AG04450 (cell line): ENCODE measurements at regions not wholly inside any gene's neighbourhood (a gene's known extent, or its start where the extent isn't known, plus 50 kb on each side); places are given as distances from the start of the nearest gene placed in this dataset.

Source experiments
- CTCF ChIA-PET: fragments of 300-600, 350-600 bp; formaldehyde crosslinking; extraction: SDS; loops from one replicate; lab custom pipeline; 2022; ENCODE audit warnings: antibody characterized with exemption, inconsistent platforms; lab: Charles Lee
- POLR2A ChIA-PET: fragments of 350-600 bp; formaldehyde crosslinking; extraction: SDS; loops from one replicate; lab custom pipeline; 2021; ENCODE audit warnings: antibody characterized with exemption, inconsistent platforms; lab: Yijun Ruan, JAX
- DNase-seq: peaks from one replicate; pipeline ENCODE4 v3.0.0-alpha.2; 2011; ENCODE audit warnings: low read depth, low spot score
- H3K27ac ChIP-seq: one replicate; pipeline ENCODE4 v1.5.1; 2012; ENCODE audit warnings: low read depth, low read length, control low read depth
- H3K27me3 ChIP-seq: one replicate; pipeline ENCODE4 v1.6.0; 2012; ENCODE audit warnings: low read length; ENCODE audit not compliant: control insufficient read depth, insufficient read depth
- H3K4me3 ChIP-seq: 2 replicates; pipeline ENCODE4 v1.5.1; 2011; ENCODE audit warnings: mild to moderate bottlenecking, low read depth, low read length, control low read depth
- H3K9me3 ChIP-seq: 2 replicates; pipeline ENCODE4 v1.5.1; 2012; ENCODE audit warnings: low read length; ENCODE audit not compliant: control insufficient read depth, insufficient read depth
- TF ChIP-seq, protein P1 (sequence below): IDR thresholded peaks from 2 replicates; pipeline ENCODE4 v1.5.1; 2011; ENCODE audit warnings: low read depth, low read length, control low read depth, inconsistent platforms

DNA sequence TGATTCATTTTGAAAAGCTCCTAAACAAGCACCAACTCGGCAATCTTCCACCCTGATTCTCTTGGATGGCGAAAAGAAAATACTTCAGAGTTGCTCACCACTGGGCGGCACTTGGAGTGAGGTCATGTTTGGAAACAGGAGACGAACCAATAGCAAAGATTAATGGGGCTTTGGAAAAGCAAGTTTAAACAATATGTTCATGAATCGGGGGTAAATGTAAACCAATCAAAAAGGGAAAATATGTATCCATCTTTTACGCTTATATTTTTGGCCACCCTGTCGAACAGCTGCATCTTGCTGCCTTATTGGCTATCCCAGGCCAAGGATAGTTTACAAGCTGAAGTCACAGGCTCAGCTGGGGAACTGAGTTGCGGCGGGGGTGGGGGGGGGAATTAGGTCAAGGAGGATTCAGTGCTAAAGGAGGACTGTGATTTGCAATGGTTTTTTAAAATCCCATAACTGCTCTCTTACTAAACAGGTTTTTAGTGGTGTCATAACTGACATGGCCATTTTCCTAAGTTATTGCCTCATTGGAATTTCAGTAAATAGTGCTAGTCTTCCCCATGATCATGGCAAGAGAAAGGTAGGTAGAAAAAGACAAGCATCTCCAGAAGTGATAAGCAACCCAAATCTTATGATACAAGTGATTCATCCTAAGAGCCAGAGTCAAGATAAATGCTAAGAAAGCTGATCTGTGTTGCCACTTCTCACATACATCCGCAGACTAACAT, 210.6 kb downstream of the PHLDA1 start:
- peak overlapping the region; percentile 42 for H3K27ac ChIP-seq
- no peak overlapping the region for H3K4me3 ChIP-seq
- H3K27me3 ChIP-seq = no peaks in the 10 kb centered on the region
- no peaks in the 10 kb centered on the region for H3K9me3 ChIP-seq
- TF ChIP-seq, protein P1, sequence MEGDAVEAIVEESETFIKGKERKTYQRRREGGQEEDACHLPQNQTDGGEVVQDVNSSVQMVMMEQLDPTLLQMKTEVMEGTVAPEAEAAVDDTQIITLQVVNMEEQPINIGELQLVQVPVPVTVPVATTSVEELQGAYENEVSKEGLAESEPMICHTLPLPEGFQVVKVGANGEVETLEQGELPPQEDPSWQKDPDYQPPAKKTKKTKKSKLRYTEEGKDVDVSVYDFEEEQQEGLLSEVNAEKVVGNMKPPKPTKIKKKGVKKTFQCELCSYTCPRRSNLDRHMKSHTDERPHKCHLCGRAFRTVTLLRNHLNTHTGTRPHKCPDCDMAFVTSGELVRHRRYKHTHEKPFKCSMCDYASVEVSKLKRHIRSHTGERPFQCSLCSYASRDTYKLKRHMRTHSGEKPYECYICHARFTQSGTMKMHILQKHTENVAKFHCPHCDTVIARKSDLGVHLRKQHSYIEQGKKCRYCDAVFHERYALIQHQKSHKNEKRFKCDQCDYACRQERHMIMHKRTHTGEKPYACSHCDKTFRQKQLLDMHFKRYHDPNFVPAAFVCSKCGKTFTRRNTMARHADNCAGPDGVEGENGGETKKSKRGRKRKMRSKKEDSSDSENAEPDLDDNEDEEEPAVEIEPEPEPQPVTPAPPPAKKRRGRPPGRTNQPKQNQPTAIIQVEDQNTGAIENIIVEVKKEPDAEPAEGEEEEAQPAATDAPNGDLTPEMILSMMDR = peak; percentile 27
- POLR2A ChIA-PET = interaction anchor here (0.6 to 2.1 kb wide), 4 partner anchors 28 to 210 kb away, joined by 3 to 13 read pairs (median 4); partner anchors contain the start of gene PHLDA1
- CTCF ChIA-PET = interaction anchor here (0.6 to 2.5 kb wide), 5 partner anchors 11 to 463 kb away, joined by 3 to 7 read pairs (median 3); no protein-coding TSS in a partner anchor
- peak; percentile 93 for DNase-seq

DNA sequence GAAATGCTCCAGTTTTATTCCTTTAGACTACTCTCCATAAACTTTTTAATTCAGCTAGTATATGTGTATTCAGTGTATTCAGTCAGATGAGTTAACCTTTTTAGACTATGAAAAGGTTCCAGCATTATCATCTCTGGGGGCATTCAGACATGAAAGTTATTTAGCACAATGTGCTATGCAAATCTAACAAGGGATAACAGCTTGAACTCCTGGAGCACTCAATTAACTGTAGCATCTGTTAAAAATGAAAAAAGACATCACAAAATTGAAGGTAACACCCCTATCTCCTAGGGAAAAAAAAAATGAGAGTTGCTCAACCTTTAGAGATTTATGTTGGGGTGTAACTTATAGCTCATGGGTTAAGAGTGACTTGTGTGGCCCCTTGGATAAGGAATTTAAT, 211.5 kb downstream of the PHLDA1 start:
- Histone ChIP-seq H3K27me3 (no peaks in the 10 kb centered on the region), H3K4me3 (no peak overlapping the region), H3K27ac (no peak overlapping the region), H3K9me3 (no peaks in the 10 kb centered on the region)
- DNase-seq = no peak
- CTCF ChIA-PET = interaction anchor here (0.6 to 2.5 kb wide), 4 partner anchors 12 to 464 kb away, joined by 3 to 7 read pairs (median 4); no protein-coding TSS in a partner anchor
- POLR2A ChIA-PET = interaction anchor here (1.3 to 2.1 kb wide), 3 partner anchors 29 to 211 kb away, joined by 3 to 13 read pairs (median 5); partner anchors contain the start of gene PHLDA1
- TF ChIP-seq, protein P1 = no peak

DNA sequence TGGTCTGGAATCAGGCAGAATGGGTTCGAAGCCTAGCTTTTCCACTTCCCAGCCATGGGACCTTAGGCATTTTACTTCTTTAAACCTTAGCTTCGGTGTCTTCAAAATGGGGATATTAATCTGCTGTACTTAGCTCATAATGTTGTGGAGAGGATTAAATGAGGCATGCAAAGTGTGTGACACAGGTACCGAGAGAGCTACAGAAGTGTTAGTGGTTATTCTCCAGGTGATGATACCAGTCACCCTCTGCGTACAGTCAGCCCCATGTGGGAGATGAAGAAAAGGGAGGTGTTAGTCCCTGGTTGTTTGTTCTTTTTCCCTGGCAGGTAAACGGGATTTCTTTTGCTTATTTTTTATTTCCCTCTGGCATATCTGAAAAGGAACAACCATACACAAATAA, 212.1 kb downstream of the PHLDA1 start:
- ChIA-PET CTCF (interaction anchor here (2.5 kb wide), 1 partner anchor 294 kb away, joined by 7 read pairs; no protein-coding TSS in a partner anchor), POLR2A (interaction anchor here (0.6 kb wide), 1 partner anchor 212 kb away, joined by 3 read pairs; the partner anchor contains the start of gene PHLDA1)
- H3K9me3 ChIP-seq = no peaks in the 10 kb centered on the region
- H3K27ac ChIP-seq = no peak overlapping the region
- H3K4me3 ChIP-seq = no peak overlapping the region
- H3K27me3 ChIP-seq = no peaks in the 10 kb centered on the region
- TF ChIP-seq, protein P1 = no peak
- DNase-seq = no peak

DNA sequence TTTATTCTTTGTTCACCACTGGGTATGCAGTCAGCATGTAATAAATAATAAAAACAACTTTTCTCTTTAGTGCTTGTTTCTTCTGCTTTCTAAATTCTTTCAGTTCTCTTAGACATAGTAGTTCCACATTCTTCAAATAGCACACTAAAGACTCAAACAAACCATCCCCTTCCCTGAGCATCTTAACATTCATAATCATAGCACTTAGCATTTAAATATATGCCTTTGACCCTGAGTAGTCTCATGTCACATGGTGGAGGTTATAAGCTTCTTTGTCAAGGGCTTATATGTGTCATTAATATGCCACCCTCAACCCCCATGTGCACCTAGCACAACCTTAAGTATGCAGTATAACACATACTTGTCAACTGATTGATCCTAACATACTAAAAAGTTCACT, 212.7 kb downstream of the PHLDA1 start:
- Histone ChIP-seq H3K4me3 (no peak overlapping the region), H3K27me3 (no peaks in the 10 kb centered on the region), H3K9me3 (no peaks in the 10 kb centered on the region), H3K27ac (no peak overlapping the region)
- TF ChIP-seq, protein P1 = no peak
- ChIA-PET POLR2A (interaction anchor here (0.6 kb wide), 1 partner anchor 213 kb away, joined by 3 read pairs; the partner anchor contains the start of gene PHLDA1), CTCF (interaction anchor here (2.5 kb wide), 1 partner anchor 293 kb away, joined by 7 read pairs; no protein-coding TSS in a partner anchor)
- DNase-seq = no peak

DNA sequence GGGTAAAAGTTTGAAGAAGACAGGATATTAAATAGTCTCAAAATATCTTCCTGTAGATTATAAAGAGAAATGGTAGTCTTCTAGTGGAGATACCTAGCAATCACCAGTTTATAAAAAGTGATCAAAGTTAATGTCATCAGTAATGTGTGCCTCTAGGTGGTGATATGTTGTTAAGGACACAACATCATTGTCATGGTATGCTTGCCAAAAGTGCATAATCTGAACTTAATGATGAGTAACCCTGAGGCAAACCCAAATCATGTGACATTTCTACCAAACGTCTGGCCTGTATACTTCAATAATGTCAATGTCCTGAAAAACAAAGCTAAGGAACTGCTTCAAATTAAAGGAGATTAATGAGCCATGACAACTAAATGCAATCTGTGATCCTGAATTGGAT, 214.7 kb downstream of the PHLDA1 start:
- no peak for DNase-seq
- TF ChIP-seq, protein P1 = no peak
- no peaks in the 10 kb centered on the region for H3K9me3 ChIP-seq
- no peak overlapping the region for H3K4me3 ChIP-seq
- H3K27ac ChIP-seq = no peak overlapping the region
- ChIA-PET CTCF (interaction anchor here (1.0 kb wide), 1 partner anchor 290 kb away, joined by 3 read pairs; no protein-coding TSS in a partner anchor), POLR2A (no interaction called here)
- no peaks in the 10 kb centered on the region for H3K27me3 ChIP-seq
